ENCODE measurements at regions not wholly inside any gene's neighbourhood (a gene's known extent, or its start where the extent isn't known, plus 50 kb on each side); places are given as distances from the start of the nearest gene placed in this dataset.

DNA sequence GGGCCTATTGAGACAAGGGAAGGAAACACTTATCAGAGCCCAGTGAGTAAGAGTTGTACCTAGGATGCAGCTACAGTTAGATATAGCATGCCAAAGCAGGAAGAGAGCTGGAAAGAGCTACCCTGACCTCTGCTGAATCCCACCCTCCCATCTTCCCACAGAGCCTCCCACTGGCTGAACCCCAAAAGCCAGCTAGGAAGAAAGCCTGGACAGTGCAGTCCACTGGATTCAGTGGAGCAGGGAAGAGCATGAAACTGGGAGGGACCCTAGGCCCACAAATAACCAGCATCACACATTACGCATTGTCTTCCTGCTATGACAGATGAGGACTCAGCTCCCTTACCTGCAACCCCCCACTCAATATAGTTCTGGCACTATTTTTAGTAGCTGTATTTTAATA is 81.5 kb upstream of the AKAP13 start:
- TF ChIP-seq TAF1 (IDR thresholded peaks at IDR 0.05; ENCODE audit: borderline replicate concordance, insufficient read depth, low read length) (no peak), POLR2AphosphoS5 (IDR thresholded peaks at IDR 0.05; ENCODE audit: low read depth, low read length) (no peak), SIN3A (IDR thresholded peaks at IDR 0.05; ENCODE audit: borderline replicate concordance, insufficient read depth, low read length) (no peak)
- TF ChIP-seq, protein P1, sequence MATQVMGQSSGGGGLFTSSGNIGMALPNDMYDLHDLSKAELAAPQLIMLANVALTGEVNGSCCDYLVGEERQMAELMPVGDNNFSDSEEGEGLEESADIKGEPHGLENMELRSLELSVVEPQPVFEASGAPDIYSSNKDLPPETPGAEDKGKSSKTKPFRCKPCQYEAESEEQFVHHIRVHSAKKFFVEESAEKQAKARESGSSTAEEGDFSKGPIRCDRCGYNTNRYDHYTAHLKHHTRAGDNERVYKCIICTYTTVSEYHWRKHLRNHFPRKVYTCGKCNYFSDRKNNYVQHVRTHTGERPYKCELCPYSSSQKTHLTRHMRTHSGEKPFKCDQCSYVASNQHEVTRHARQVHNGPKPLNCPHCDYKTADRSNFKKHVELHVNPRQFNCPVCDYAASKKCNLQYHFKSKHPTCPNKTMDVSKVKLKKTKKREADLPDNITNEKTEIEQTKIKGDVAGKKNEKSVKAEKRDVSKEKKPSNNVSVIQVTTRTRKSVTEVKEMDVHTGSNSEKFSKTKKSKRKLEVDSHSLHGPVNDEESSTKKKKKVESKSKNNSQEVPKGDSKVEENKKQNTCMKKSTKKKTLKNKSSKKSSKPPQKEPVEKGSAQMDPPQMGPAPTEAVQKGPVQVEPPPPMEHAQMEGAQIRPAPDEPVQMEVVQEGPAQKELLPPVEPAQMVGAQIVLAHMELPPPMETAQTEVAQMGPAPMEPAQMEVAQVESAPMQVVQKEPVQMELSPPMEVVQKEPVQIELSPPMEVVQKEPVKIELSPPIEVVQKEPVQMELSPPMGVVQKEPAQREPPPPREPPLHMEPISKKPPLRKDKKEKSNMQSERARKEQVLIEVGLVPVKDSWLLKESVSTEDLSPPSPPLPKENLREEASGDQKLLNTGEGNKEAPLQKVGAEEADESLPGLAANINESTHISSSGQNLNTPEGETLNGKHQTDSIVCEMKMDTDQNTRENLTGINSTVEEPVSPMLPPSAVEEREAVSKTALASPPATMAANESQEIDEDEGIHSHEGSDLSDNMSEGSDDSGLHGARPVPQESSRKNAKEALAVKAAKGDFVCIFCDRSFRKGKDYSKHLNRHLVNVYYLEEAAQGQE (IDR thresholded peaks at IDR 0.05; ENCODE audit: insufficient read depth in 1 of 2, low read depth in 2 of 2, low read length in 2 of 2) = no peak

Measured in PFSK-1 (cell line).